Bronchial epithelial cell (primary cell): ENCODE measurements at regions not wholly inside any gene's neighbourhood (a gene's known extent, or its start where the extent isn't known, plus 50 kb on each side); places are given as distances from the start of the nearest gene placed in this dataset.

ENCODE experiments used
- DNase-seq: peaks from one replicate; pipeline ENCODE4 v3.0.0-alpha.2; 2010; ENCODE audit warnings: low read depth
- FAIRE-seq: peaks from 2 replicates; lab custom pipeline; 2011; peaks lifted over from hg19 to GRCh38; lab: Jason Lieb, UNC
- H3K27me3 ChIP-seq: 2 replicates; pipeline ENCODE4 v1.5.1; 2011; ENCODE audit warnings: low read length; ENCODE audit not compliant: control insufficient read depth, insufficient read depth
- H3K36me3 ChIP-seq: 2 replicates; pipeline ENCODE4 v1.5.1; 2011; ENCODE audit warnings: low read length; ENCODE audit not compliant: control insufficient read depth, insufficient read depth
- H3K4me3 ChIP-seq: 2 replicates; pipeline ENCODE4 v1.5.1; 2011; ENCODE audit warnings: mild to moderate bottlenecking, low read depth, low read length, control low read depth
- TF ChIP-seq, protein P1 (sequence below): IDR thresholded peaks from 2 replicates; pipeline ENCODE4 v1.5.1; 2011; ENCODE audit warnings: mild to moderate bottlenecking, moderate library complexity, low read length, control low read depth, inconsistent platforms; ENCODE audit not compliant: insufficient read depth, severe bottlenecking

DNA sequence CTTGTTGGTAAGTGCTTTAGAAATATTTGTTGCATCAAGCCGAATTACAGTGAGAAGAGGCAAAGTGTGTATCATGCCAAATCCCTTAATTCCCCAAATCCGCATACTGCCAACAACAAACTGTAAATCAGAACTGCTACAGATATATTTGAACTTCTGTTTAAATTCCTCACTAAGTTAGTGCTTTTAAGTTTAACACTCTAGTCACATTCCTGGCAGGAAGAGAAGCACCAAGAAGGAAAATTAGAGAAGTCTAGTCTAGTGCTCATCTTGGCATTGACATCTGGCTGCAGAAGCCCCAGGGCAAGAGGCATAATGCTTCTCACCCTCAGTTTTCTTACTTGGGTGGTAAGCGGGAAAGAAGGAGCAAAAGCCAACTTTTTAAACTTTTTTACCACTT is 343.5 kb downstream of the GPR37 start:
- Histone ChIP-seq H3K4me3 (no peak overlapping the region), H3K27me3 (no peaks in the 10 kb centered on the region), H3K36me3 (no peaks in the 10 kb centered on the region)
- DNase-seq (no peak), FAIRE-seq (no peak)
- TF ChIP-seq, protein P1, sequence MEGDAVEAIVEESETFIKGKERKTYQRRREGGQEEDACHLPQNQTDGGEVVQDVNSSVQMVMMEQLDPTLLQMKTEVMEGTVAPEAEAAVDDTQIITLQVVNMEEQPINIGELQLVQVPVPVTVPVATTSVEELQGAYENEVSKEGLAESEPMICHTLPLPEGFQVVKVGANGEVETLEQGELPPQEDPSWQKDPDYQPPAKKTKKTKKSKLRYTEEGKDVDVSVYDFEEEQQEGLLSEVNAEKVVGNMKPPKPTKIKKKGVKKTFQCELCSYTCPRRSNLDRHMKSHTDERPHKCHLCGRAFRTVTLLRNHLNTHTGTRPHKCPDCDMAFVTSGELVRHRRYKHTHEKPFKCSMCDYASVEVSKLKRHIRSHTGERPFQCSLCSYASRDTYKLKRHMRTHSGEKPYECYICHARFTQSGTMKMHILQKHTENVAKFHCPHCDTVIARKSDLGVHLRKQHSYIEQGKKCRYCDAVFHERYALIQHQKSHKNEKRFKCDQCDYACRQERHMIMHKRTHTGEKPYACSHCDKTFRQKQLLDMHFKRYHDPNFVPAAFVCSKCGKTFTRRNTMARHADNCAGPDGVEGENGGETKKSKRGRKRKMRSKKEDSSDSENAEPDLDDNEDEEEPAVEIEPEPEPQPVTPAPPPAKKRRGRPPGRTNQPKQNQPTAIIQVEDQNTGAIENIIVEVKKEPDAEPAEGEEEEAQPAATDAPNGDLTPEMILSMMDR = no peak

DNA sequence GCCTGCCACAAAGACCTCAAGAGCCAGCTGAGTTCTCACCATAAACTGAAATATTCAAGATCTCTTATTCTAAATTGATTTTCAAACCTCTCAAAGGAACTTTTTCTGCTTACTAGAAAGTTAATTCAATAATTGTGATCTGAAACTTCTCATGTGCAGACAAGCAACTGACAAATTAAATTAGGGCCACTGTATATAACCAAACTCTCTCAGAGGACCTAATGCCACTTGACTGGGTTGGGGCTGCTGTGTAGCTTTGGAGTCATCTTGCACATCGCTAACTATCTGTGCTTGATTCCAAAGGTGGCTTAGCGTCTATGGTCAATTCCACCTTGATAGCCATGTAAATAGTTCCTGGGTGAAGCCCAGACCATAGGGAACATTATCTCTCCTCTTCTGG is 345.2 kb downstream of the GPR37 start:
- Histone ChIP-seq H3K36me3 (no peaks in the 10 kb centered on the region), H3K4me3 (no peak overlapping the region), H3K27me3 (no peaks in the 10 kb centered on the region)
- TF ChIP-seq, protein P1 = no peak
- FAIRE-seq (no peak), DNase-seq (no peak)

DNA sequence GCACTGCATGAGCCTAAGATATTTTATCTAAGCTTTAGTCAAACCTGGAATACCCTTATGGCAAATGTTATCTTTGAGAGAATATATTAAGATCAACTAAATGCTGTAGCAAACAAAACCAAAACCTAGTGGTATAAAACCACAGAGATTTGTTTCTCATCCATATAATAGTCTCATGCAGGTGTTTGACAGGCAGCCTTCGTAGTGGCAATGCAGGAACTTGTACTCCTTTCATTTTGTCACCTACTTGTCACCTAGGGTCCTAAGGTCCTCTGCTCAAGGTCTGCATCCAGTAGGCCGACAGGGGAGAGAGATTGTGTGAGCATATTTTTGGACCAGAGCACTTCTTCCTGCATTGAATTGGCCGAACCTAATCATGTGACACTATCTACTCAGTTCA is 352.6 kb downstream of the GPR37 start:
- no peak for FAIRE-seq
- Histone ChIP-seq H3K4me3 (no peak overlapping the region), H3K27me3 (no peaks in the 10 kb centered on the region), H3K36me3 (no peaks in the 10 kb centered on the region)
- no peak for DNase-seq
- TF ChIP-seq, protein P1 = no peak

DNA sequence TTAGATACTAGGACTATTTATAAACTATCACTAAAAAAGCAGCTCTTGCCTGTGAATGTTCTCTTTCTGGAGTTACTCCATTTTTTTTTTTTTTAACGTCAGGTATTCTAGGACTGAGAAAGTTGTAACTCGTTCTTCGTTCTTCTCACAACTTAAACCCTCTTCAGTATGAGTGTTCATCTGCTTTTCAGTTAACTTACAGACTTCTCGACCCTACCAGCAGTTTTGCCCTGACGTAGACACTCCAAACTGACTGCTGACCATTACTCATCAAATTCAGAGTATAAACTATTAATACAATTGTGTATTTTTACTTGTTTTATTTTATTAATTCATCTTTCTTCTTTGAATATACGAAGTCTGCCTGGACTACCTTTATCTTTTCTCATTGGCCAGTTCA is 353.1 kb downstream of the GPR37 start:
- Histone ChIP-seq H3K36me3 (no peaks in the 10 kb centered on the region), H3K4me3 (no peak overlapping the region), H3K27me3 (no peaks in the 10 kb centered on the region)
- DNase-seq = no peak
- FAIRE-seq = no peak
- TF ChIP-seq, protein P1 = no peak

DNA sequence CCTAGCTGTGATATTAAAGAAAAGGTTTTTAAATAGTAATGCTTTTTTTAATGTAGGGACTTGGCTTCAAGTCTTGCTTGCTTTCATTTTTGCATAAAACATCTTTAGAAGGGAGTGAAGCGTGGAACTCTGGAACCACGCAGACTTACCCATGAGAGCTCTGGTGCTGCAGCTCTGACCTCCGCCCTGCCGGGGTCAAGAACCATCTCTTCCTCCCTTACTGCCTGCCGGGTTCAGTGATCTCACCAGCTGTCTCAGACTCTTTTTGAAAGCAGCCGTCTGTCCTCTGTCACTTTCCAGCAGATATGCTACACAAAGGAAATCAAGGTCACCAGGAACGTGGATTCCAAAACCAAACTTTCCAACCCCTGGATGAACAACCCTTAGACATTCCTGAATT is 353.8 kb downstream of the GPR37 start:
- FAIRE-seq (no peak), DNase-seq (no peak)
- TF ChIP-seq, protein P1 = no peak
- no peaks in the 10 kb centered on the region for H3K27me3 ChIP-seq
- no peaks in the 10 kb centered on the region for H3K36me3 ChIP-seq
- no peak overlapping the region for H3K4me3 ChIP-seq

DNA sequence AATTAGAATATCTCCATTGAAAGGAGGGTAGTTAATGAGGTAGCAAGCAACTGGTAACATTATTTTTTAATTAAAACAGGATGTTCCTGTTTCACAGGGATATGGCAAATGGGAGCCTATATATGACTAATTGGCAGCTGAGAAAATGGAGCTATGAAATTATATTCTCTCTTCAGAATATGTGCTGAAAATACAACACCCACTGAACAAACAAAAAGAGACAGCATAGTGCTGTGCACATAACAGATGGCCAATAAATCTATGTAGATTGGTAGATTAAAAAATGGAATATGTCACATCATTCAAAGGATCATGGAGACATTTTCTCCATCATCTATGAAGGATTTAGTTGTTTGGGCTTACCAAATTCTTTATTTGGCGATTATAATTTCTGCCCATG is 362.0 kb downstream of the GPR37 start:
- no peak for DNase-seq
- no peak for FAIRE-seq
- H3K27me3 ChIP-seq = no peaks in the 10 kb centered on the region
- no peaks in the 10 kb centered on the region for H3K36me3 ChIP-seq
- TF ChIP-seq, protein P1 = no peak
- no peak overlapping the region for H3K4me3 ChIP-seq
